ENCODE measurements at regions not wholly inside any gene's neighbourhood (a gene's known extent, or its start where the extent isn't known, plus 50 kb on each side); places are given as distances from the start of the nearest gene placed in this dataset.
"Not testable (repeated sequence)": the region's sequence is repeated elsewhere in the genome, so short reads cannot be mapped to it uniquely, and the experiment has no call there.

DNA sequence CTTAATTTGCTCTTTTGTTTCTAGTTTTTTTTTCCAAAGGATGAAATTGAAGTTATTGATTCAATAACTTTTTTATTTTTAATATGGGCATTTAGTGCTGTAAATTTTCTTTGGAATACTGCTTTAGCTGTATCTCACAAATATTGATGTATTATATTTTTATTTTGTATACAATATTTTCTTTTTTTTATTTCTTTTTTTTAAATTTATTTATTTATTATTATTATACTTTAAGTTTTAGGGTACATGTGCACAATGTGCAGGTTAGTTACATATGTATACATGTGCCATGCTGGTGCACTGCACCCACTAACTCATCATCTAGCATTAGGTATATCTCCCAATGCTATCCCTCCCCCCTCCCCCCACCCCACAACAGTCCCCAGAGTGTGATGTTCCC, 823.7 kb downstream of the KCTD16 start:
- TF ChIP-seq CTCF (IDR thresholded peaks at IDR 0.05; ENCODE audit: low read depth, low read length); POLR2A (IDR thresholded peaks at IDR 0.05; ENCODE audit: extremely low read depth, insufficient read length): not testable (repeated sequence)

All from NB4 (cell line).